Activated CD8-positive, alpha-beta memory T cell treated with anti-CD3 and anti-CD28 coated beads, Interleukin-2, amount 10 ng/mL, durations not matched to agents 7 days and 5 days (primary cell): ENCODE measurements at regions not wholly inside any gene's neighbourhood (a gene's known extent, or its start where the extent isn't known, plus 50 kb on each side); places are given as distances from the start of the nearest gene placed in this dataset.
"Not testable (repeated sequence)": the region's sequence is repeated elsewhere in the genome, so short reads cannot be mapped to it uniquely, and the experiment has no call there.

Experiments
- ATAC-seq: fragments of 150-1000 bp; cut with Tn5 transposase; one replicate; pipeline ENCODE4 v1.10.0; 2021; ENCODE audit warnings: moderate library complexity
- CTCF ChIA-PET: fragments of 350-600 bp; sonication (Branson Sonifier 250); formaldehyde crosslinking; loops from one replicate; lab custom pipeline; 2021; ENCODE audit warnings: antibody characterized with exemption; lab: Charles Lee
- DNase-seq: peaks from one replicate; pipeline ENCODE4 v3.0.0-alpha.2; 2020
- H3K27ac Mint-ChIP-seq: one replicate; pipeline ENCODE4 v1.8.0; 2021; ENCODE audit warnings: mild to moderate bottlenecking, mixed read lengths
- H3K27me3 Mint-ChIP-seq: one replicate; pipeline ENCODE4 v1.8.0; 2021; ENCODE audit warnings: mixed read lengths
- H3K36me3 Mint-ChIP-seq: one replicate; pipeline ENCODE4 v1.8.0; 2021; ENCODE audit warnings: mild to moderate bottlenecking, mixed read lengths
- H3K4me1 Mint-ChIP-seq: one replicate; pipeline ENCODE4 v1.8.0; 2021; ENCODE audit warnings: mixed read lengths
- H3K4me3 Mint-ChIP-seq: one replicate; pipeline ENCODE4 v1.8.0; 2021; ENCODE audit warnings: mild to moderate bottlenecking, moderate library complexity, mixed read lengths
- H3K9me3 Mint-ChIP-seq: one replicate; pipeline ENCODE4 v1.8.0; 2022; ENCODE audit warnings: low read depth, mixed read lengths

- H3K27ac Mint-ChIP-seq, H3K9me3 Mint-ChIP-seq, H3K4me1 Mint-ChIP-seq, H3K27me3 Mint-ChIP-seq, DNase-seq, ATAC-seq, H3K36me3 Mint-ChIP-seq, CTCF ChIA-PET, H3K4me3 Mint-ChIP-seq: not testable (repeated sequence)
Observed at GRCh38 chr1:222470252-222470805, 77.6 kb downstream of the HHIPL2 start.

GRCh38 chr1:222466150-222466865 lies 81.6 kb downstream of the HHIPL2 start:
- CTCF ChIA-PET: interaction anchor here (0.6 to 7.0 kb wide), 12 partner anchors 11 to 624 kb away, joined by 3 to 74 read pairs (median 4); no protein-coding TSS in a partner anchor
- ATAC-seq (no peak), DNase-seq (no peak)
- Mint-ChIP-seq H3K9me3 (no peaks in the 10 kb centered on the region), H3K27ac (no peak overlapping the region), H3K4me1 (peaks cover 12% of the 10 kb centered on the region), H3K4me3 (no peak overlapping the region), H3K27me3 (peaks cover 8% of the 10 kb centered on the region), H3K36me3 (no peaks in the 10 kb centered on the region)

GRCh38 chr1:222465211-222466041 lies 82.5 kb downstream of the HHIPL2 start:
- ATAC-seq: peak; percentile 96
- peak overlapping the region; percentile 80 for H3K27ac Mint-ChIP-seq
- peak overlapping the region; percentile 77 for H3K4me3 Mint-ChIP-seq

GRCh38 chr1:222464841-222465210 lies 83.1 kb downstream of the HHIPL2 start:
- H3K4me3 Mint-ChIP-seq: peak overlapping the region; percentile 63
- H3K4me1 Mint-ChIP-seq: peaks cover 12% of the 10 kb centered on the region
- DNase-seq (peak; percentile 71), ATAC-seq (peak; percentile 31)
- H3K9me3 Mint-ChIP-seq: no peaks in the 10 kb centered on the region
- H3K27me3 Mint-ChIP-seq: peaks cover 10% of the 10 kb centered on the region
- no peaks in the 10 kb centered on the region for H3K36me3 Mint-ChIP-seq
- peak overlapping the region; percentile 64 for H3K27ac Mint-ChIP-seq
- CTCF ChIA-PET: interaction anchor here (0.6 to 7.0 kb wide), 23 partner anchors 9 to 757 kb away, joined by 3 to 74 read pairs (median 4); partner anchors contain the start of gene TAF1A

More at GRCh38 chr1:222465211-222466041, 82.5 kb downstream of the HHIPL2 start:
- DNase-seq: peak; percentile 84
- no peaks in the 10 kb centered on the region for H3K9me3 Mint-ChIP-seq
- peaks cover 9% of the 10 kb centered on the region for H3K27me3 Mint-ChIP-seq
- CTCF ChIA-PET: interaction anchor here (0.6 to 7.0 kb wide), 29 partner anchors 9 to 758 kb away, joined by 3 to 74 read pairs (median 4); partner anchors contain the start of gene TAF1A
- H3K36me3 Mint-ChIP-seq: no peaks in the 10 kb centered on the region
- peaks cover 12% of the 10 kb centered on the region for H3K4me1 Mint-ChIP-seq

GRCh38 chr1:222463059-222463730 lies 84.7 kb downstream of the HHIPL2 start:
- DNase-seq (no peak), ATAC-seq (no peak)
- Mint-ChIP-seq H3K4me1 (peaks cover 12% of the 10 kb centered on the region), H3K9me3 (peaks cover 4% of the 10 kb centered on the region), H3K27ac (no peak overlapping the region), H3K36me3 (peaks cover 1% of the 10 kb centered on the region), H3K27me3 (peaks cover 10% of the 10 kb centered on the region), H3K4me3 (no peak overlapping the region)
- CTCF ChIA-PET: interaction anchor here (1.2 to 7.0 kb wide), 4 partner anchors 8 to 366 kb away, joined by 4 to 74 read pairs (median 16); no protein-coding TSS in a partner anchor

- peaks cover 10% of the 10 kb centered on the region for H3K27me3 Mint-ChIP-seq
- peaks cover 4% of the 10 kb centered on the region for H3K9me3 Mint-ChIP-seq
- peaks cover 12% of the 10 kb centered on the region for H3K4me1 Mint-ChIP-seq
- CTCF ChIA-PET: interaction anchor here (1.2 to 7.0 kb wide), 3 partner anchors 8 to 365 kb away, joined by 4 to 74 read pairs (median 13); no protein-coding TSS in a partner anchor
- H3K4me3 Mint-ChIP-seq: no peak overlapping the region
- ATAC-seq: no peak
- peaks cover 2% of the 10 kb centered on the region for H3K36me3 Mint-ChIP-seq
- H3K27ac Mint-ChIP-seq: no peak overlapping the region
- DNase-seq: no peak
Observed at GRCh38 chr1:222462601-222463000, 85.3 kb downstream of the HHIPL2 start.

- H3K4me3 Mint-ChIP-seq: no peak overlapping the region
- no peak for ATAC-seq
Observed at GRCh38 chr1:222461941-222462340, 86.0 kb downstream of the HHIPL2 start.

GRCh38 chr1:222459652-222460051 lies 88.3 kb downstream of the HHIPL2 start:
- Mint-ChIP-seq H3K27me3 (peaks cover 10% of the 10 kb centered on the region), H3K27ac (no peak overlapping the region), H3K4me1 (peaks cover 5% of the 10 kb centered on the region), H3K9me3 (peaks cover 12% of the 10 kb centered on the region), H3K36me3 (peaks cover 7% of the 10 kb centered on the region), H3K4me3 (no peak overlapping the region)
- CTCF ChIA-PET: no interaction called here
- no peak for ATAC-seq
- no peak for DNase-seq

More at GRCh38 chr1:222461941-222462340, 86.0 kb downstream of the HHIPL2 start:
- no peak for DNase-seq
- Mint-ChIP-seq H3K36me3 (peaks cover 7% of the 10 kb centered on the region), H3K4me1 (peaks cover 12% of the 10 kb centered on the region), H3K27me3 (peaks cover 10% of the 10 kb centered on the region), H3K9me3 (peaks cover 11% of the 10 kb centered on the region), H3K27ac (no peak overlapping the region)
- CTCF ChIA-PET: interaction anchor here (0.7 to 7.0 kb wide), 3 partner anchors 146 to 661 kb away, joined by 3 to 74 read pairs (median 3); no protein-coding TSS in a partner anchor

GRCh38 chr1:222457513-222457912 lies 90.4 kb downstream of the HHIPL2 start:
- H3K4me1 Mint-ChIP-seq: peaks cover 2% of the 10 kb centered on the region
- peaks cover 12% of the 10 kb centered on the region for H3K9me3 Mint-ChIP-seq
- no peak overlapping the region for H3K4me3 Mint-ChIP-seq
- peaks cover 7% of the 10 kb centered on the region for H3K36me3 Mint-ChIP-seq
- peaks cover 2% of the 10 kb centered on the region for H3K27me3 Mint-ChIP-seq
- no peak for DNase-seq
- no peak for ATAC-seq
- H3K27ac Mint-ChIP-seq: no peak overlapping the region
- CTCF ChIA-PET: no interaction called here

GRCh38 chr1:222457084-222457483 lies 90.8 kb downstream of the HHIPL2 start:
- Mint-ChIP-seq H3K4me1 (peaks cover 2% of the 10 kb centered on the region), H3K27ac (no peak overlapping the region), H3K36me3 (peaks cover 7% of the 10 kb centered on the region), H3K4me3 (no peak overlapping the region), H3K9me3 (peaks cover 12% of the 10 kb centered on the region), H3K27me3 (peaks cover 2% of the 10 kb centered on the region)
- ATAC-seq: no peak
- CTCF ChIA-PET: interaction anchor here (0.8 to 3.0 kb wide), 4 partner anchors 8 to 362 kb away, joined by 3 to 12 read pairs (median 8); no protein-coding TSS in a partner anchor
- DNase-seq: no peak

- CTCF ChIA-PET: interaction anchor here (0.6 to 3.0 kb wide), 30 partner anchors 8 to 1191 kb away, joined by 3 to 15 read pairs (median 4); partner anchors contain the start of gene DUSP10
- peak; percentile 83 for DNase-seq
- H3K36me3 Mint-ChIP-seq: peaks cover 7% of the 10 kb centered on the region
- peaks cover under 1% of the 10 kb centered on the region for H3K27me3 Mint-ChIP-seq
- H3K4me3 Mint-ChIP-seq: no peak overlapping the region
- H3K27ac Mint-ChIP-seq: no peak overlapping the region
- peaks cover 2% of the 10 kb centered on the region for H3K4me1 Mint-ChIP-seq
- peak; percentile 96 for ATAC-seq
- peaks cover 12% of the 10 kb centered on the region for H3K9me3 Mint-ChIP-seq
Observed at GRCh38 chr1:222455188-222455879, 92.6 kb downstream of the HHIPL2 start.

GRCh38 chr1:222454782-222455181 lies 93.1 kb downstream of the HHIPL2 start:
- Mint-ChIP-seq H3K9me3 (peaks cover 12% of the 10 kb centered on the region), H3K36me3 (peaks cover 7% of the 10 kb centered on the region), H3K27ac (no peak overlapping the region), H3K27me3 (no peaks in the 10 kb centered on the region), H3K4me1 (peaks cover 2% of the 10 kb centered on the region), H3K4me3 (no peak overlapping the region)
- DNase-seq (no peak), ATAC-seq (peak; percentile 36)
- CTCF ChIA-PET: interaction anchor here (0.6 to 3.0 kb wide), 22 partner anchors 7 to 1191 kb away, joined by 3 to 15 read pairs (median 4); partner anchors contain the start of gene DUSP10
